SK-N-MC (cell line): ENCODE measurements at regions not wholly inside any gene's neighbourhood (a gene's known extent, or its start where the extent isn't known, plus 50 kb on each side); places are given as distances from the start of the nearest gene placed in this dataset.

Experiments used
- EZH2 ChIP-seq: fragments of 200-600 bp; sonication (generic); IDR thresholded peaks from one replicate; pipeline ENCODE4 v1.6.1; 2017; ENCODE audit warnings: antibody characterized with exemption
- POLR2AphosphoS5 ChIP-seq: IDR thresholded peaks from 2 replicates; pipeline ENCODE4 v1.6.1; 2012; ENCODE audit warnings: mild to moderate bottlenecking, low read depth, low read length, borderline replicate concordance

- no peak for TF ChIP-seq EZH2
- no peak for TF ChIP-seq POLR2AphosphoS5
These were observed 111.1 kb downstream of the GLUL start for GRCh38 chr1:182280504-182280900.
